Neuronal stem cell (in vitro differentiated cells): ENCODE measurements at regions not wholly inside any gene's neighbourhood (a gene's known extent, or its start where the extent isn't known, plus 50 kb on each side); places are given as distances from the start of the nearest gene placed in this dataset.

Experiments used
- DNase-seq: peaks from one replicate; pipeline ENCODE4 v3.0.0-alpha.2; 2013; ENCODE audit warnings: low spot score
- H2AFZ ChIP-seq: one replicate; pipeline ENCODE4 v1.6.1; 2013; ENCODE audit warnings: mild to moderate bottlenecking, low read length, inconsistent platforms
- H2AK5ac ChIP-seq: 2 replicates; pipeline ENCODE4 v1.6.1; 2013; ENCODE audit warnings: low read depth, mild to moderate bottlenecking, inconsistent platforms, low read length, moderate library complexity, mixed read lengths
- H2BK120ac ChIP-seq: 2 replicates; pipeline ENCODE4 v1.6.1; 2013; ENCODE audit warnings: low read depth, mild to moderate bottlenecking, inconsistent platforms, low read length, moderate library complexity, mixed read lengths
- H2BK12ac ChIP-seq: one replicate; pipeline ENCODE4 v1.6.1; 2013; ENCODE audit warnings: low read length, inconsistent platforms
- H2BK15ac ChIP-seq: 2 replicates; pipeline ENCODE4 v1.6.1; 2013; ENCODE audit warnings: mild to moderate bottlenecking, low read length, inconsistent platforms, mixed read lengths
- H2BK5ac ChIP-seq: one replicate; pipeline ENCODE4 v1.6.1; 2013; ENCODE audit warnings: inconsistent platforms, mild to moderate bottlenecking, low read length, moderate library complexity
- H3K14ac ChIP-seq: one replicate; pipeline ENCODE4 v1.6.1; 2013; ENCODE audit warnings: low read length, inconsistent platforms
- H3K18ac ChIP-seq: 2 replicates; pipeline ENCODE4 v1.6.1; 2013; ENCODE audit warnings: low read length, inconsistent platforms
- H3K23ac ChIP-seq: 2 replicates; pipeline ENCODE4 v1.6.1; 2013; ENCODE audit warnings: low read depth, mild to moderate bottlenecking, mixed read lengths, low read length, inconsistent platforms; ENCODE audit not compliant: poor library complexity
- H3K27ac ChIP-seq: replicated peaks from 3 replicates; pipeline ENCODE4 v1.5.1; 2013; ENCODE audit warnings: low read length, inconsistent platforms
- H3K27me3 ChIP-seq, 3 experiments: 2 replicates each; pipeline ENCODE4 v1.6.1; 2013; ENCODE audit warnings: low read length in 3 of 3, mild to moderate bottlenecking in 2 of 3, inconsistent platforms in 1 of 3, low read depth in 1 of 3, mixed read lengths in 1 of 3, moderate library complexity in 1 of 3; ENCODE audit not compliant: control insufficient read depth in 3 of 3, insufficient read depth in 3 of 3
- H3K36me3 ChIP-seq, 2 donors: replicated peaks in 1 of 2; 2 replicates each; pipeline ENCODE4 v1.6.1; 2013; ENCODE audit warnings: low read length in 2 of 2; ENCODE audit not compliant: control insufficient read depth in 2 of 2, insufficient read depth in 2 of 2
- H3K4ac ChIP-seq: 2 replicates; pipeline ENCODE4 v1.6.1; 2013; ENCODE audit warnings: inconsistent platforms, mild to moderate bottlenecking, low read length, moderate library complexity
- H3K4me1 ChIP-seq, 2 donors: 1 replicate in 1 of 2; 2 replicates in 1 of 2; pipeline ENCODE4 v1.6.1; 2013; ENCODE audit warnings: low read length in 2 of 2, low read depth in 1 of 2; ENCODE audit not compliant: control insufficient read depth in 2 of 2, insufficient read depth in 1 of 2
- H3K4me2 ChIP-seq: one replicate; pipeline ENCODE4 v1.6.1; 2013; ENCODE audit warnings: mild to moderate bottlenecking, low read length, inconsistent platforms; ENCODE audit not compliant: insufficient read depth, poor library complexity, severe bottlenecking
- H3K4me3 ChIP-seq, 2 donors: 2 replicates each; pipeline ENCODE4 v1.5.1; 2013; ENCODE audit warnings: low read length in 2 of 2, mild to moderate bottlenecking in 2 of 2, inconsistent platforms in 1 of 2, moderate library complexity in 1 of 2
- H3K79me1 ChIP-seq: one replicate; pipeline ENCODE4 v1.6.1; 2013; ENCODE audit warnings: low read depth, mild to moderate bottlenecking, inconsistent platforms, low read length, moderate library complexity
- H3K9ac ChIP-seq: one replicate; pipeline ENCODE4 v1.6.1; 2013; ENCODE audit warnings: mild to moderate bottlenecking, low read depth, low read length, inconsistent platforms; ENCODE audit not compliant: poor library complexity
- H3K9me3 ChIP-seq, 2 donors: replicated peaks in 1 of 2; 2 replicates each; pipeline versions ENCODE3 to v1.6.1; 2013; ENCODE audit warnings: low read length in 2 of 2, mild to moderate bottlenecking in 2 of 2, inconsistent platforms in 1 of 2, low read depth in 1 of 2, mixed read lengths in 1 of 2, moderate library complexity in 1 of 2; ENCODE audit not compliant: control insufficient read depth in 2 of 2, insufficient read depth in 1 of 2
- H4K8ac ChIP-seq: one replicate; pipeline ENCODE4 v1.6.1; 2013; ENCODE audit warnings: low read depth, mild to moderate bottlenecking, inconsistent platforms, low read length, moderate library complexity
- H4K91ac ChIP-seq: one replicate; pipeline ENCODE4 v1.6.1; 2013; ENCODE audit warnings: low read length, low read depth, mild to moderate bottlenecking, inconsistent platforms; ENCODE audit not compliant: poor library complexity
- WGBS, 2 donors: extraction: QIAGEN DNeasy Blood & Tissue Kit; methylation state at CpG; one replicate each; pipeline ENCODE4 v1.1.7; 2013; ENCODE audit warnings: missing lambda C conversion rate in 2 of 2, mixed read lengths in 1 of 2; ENCODE audit not compliant: insufficient read length in 2 of 2, insufficient replicate concordance in 1 of 2; ENCODE audit errors: extremely low coverage in 2 of 2; 5-methylcytosine and 5-hydroxymethylcytosine counted together

DNA sequence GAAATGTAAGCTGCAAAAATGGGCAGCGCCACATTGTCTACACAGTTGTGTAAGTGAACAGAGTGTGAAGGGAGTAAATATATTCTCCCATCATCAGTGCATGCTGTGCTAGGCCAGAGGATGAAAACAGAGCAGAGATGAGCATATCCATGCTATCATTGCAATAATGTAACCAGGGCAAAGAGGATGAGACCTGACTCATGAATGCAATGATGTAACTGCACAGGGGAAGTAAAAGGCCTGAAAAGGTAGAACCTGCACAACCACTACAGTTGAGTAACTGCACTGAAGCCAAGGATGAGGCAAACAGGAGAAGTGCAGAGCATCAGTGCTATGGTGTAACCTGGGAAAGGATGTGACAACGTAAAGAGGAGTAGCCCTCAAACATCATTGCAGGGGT lies 220.4 kb upstream of the FAM47C start:
- H3K9me3 ChIP-seq, result no peaks in the 10 kb centered on the region
- no peaks in the 10 kb centered on the region for H3K36me3 ChIP-seq
- no peak overlapping the region for H2AFZ ChIP-seq
- H2BK12ac ChIP-seq, result no peak overlapping the region
- H3K4ac ChIP-seq, result no peak overlapping the region
- no CpG with 5 or more reads among the region's 2 CpGs for WGBS, 2 donors
- H3K79me1 ChIP-seq, result no peaks in the 10 kb centered on the region
- H2BK120ac ChIP-seq, result no peak overlapping the region
- H4K91ac ChIP-seq, result no peak overlapping the region
- H3K27ac ChIP-seq, result no peak overlapping the region
- no peaks in the 10 kb centered on the region for H3K4me1 ChIP-seq
- H3K4me3 ChIP-seq, result no peak overlapping the region
- H2AK5ac ChIP-seq, result no peak overlapping the region
- no peak overlapping the region for H3K14ac ChIP-seq
- H3K9ac ChIP-seq, result no peak overlapping the region
- H2BK5ac ChIP-seq, result no peak overlapping the region
- no peak overlapping the region for H3K18ac ChIP-seq
- H2BK15ac ChIP-seq, result no peak overlapping the region
- no peak overlapping the region for H3K23ac ChIP-seq
- H4K8ac ChIP-seq, result no peak overlapping the region
- no peak overlapping the region for H3K4me2 ChIP-seq
- DNase-seq, result no peak
- H3K27me3 ChIP-seq, result no peaks in the 10 kb centered on the region

- Histone ChIP-seq H4K91ac (no peak overlapping the region), H3K27me3 (no peaks in the 10 kb centered on the region), H2BK5ac (no peak overlapping the region), H2BK120ac (no peak overlapping the region), H2BK15ac (no peak overlapping the region), H2BK12ac (no peak overlapping the region), H3K23ac (no peak overlapping the region), H3K4me2 (no peak overlapping the region), H2AK5ac (no peak overlapping the region), H3K4ac (no peak overlapping the region), H3K14ac (no peak overlapping the region), H3K79me1 (no peaks in the 10 kb centered on the region), H3K4me1 (no peaks in the 10 kb centered on the region), H2AFZ (no peak overlapping the region), H3K9me3 (no peaks in the 10 kb centered on the region), H4K8ac (no peak overlapping the region), H3K4me3 (no peak overlapping the region), H3K9ac (no peak overlapping the region), H3K18ac (no peak overlapping the region), H3K27ac (no peak overlapping the region), H3K36me3 (no peaks in the 10 kb centered on the region)
- WGBS, 2 donors, result no CpG with 5 or more reads among the region's 4 CpGs
- DNase-seq, result no peak
These were observed 205.0 kb upstream of the FAM47C start for GRCh38 chrX:36803151-36803550.

- DNase-seq, result no peak
- Histone ChIP-seq H3K27me3 (no peaks in the 10 kb centered on the region), H2AK5ac (no peak overlapping the region), H3K9ac (no peak overlapping the region), H2BK15ac (no peak overlapping the region), H3K79me1 (no peaks in the 10 kb centered on the region), H4K91ac (no peak overlapping the region), H3K18ac (no peak overlapping the region), H3K4me1 (no peaks in the 10 kb centered on the region), H4K8ac (no peak overlapping the region), H3K4me2 (no peak overlapping the region), H3K36me3 (no peaks in the 10 kb centered on the region), H2BK5ac (no peak overlapping the region), H3K4me3 (no peak overlapping the region), H2BK120ac (no peak overlapping the region), H3K14ac (no peak overlapping the region), H2BK12ac (no peak overlapping the region), H3K9me3 (no peaks in the 10 kb centered on the region), H3K27ac (no peak overlapping the region), H2AFZ (no peak overlapping the region), H3K4ac (no peak overlapping the region), H3K23ac (no peak overlapping the region)
- WGBS, 2 donors, result no CpG with 5 or more reads among the region's 6 CpGs
These were observed 204.1 kb upstream of the FAM47C start for GRCh38 chrX:36804066-36804465.

- no peak overlapping the region for H3K9ac ChIP-seq
- no peak overlapping the region for H3K23ac ChIP-seq
- no CpG with 5 or more reads among the region's 3 CpGs for WGBS, 2 donors
- no peak overlapping the region for H2BK120ac ChIP-seq
- no peak overlapping the region for H3K4me2 ChIP-seq
- H3K4me1 ChIP-seq, result no peaks in the 10 kb centered on the region
- no peak overlapping the region for H3K27ac ChIP-seq
- H4K91ac ChIP-seq, result no peak overlapping the region
- no peak overlapping the region for H2BK12ac ChIP-seq
- H3K4me3 ChIP-seq, result no peak overlapping the region
- H3K14ac ChIP-seq, result no peak overlapping the region
- H2BK5ac ChIP-seq, result no peak overlapping the region
- H3K9me3 ChIP-seq, result no peaks in the 10 kb centered on the region
- no peak overlapping the region for H2BK15ac ChIP-seq
- H3K18ac ChIP-seq, result no peak overlapping the region
- H2AFZ ChIP-seq, result no peak overlapping the region
- no peaks in the 10 kb centered on the region for H3K36me3 ChIP-seq
- DNase-seq, result no peak
- H3K4ac ChIP-seq, result no peak overlapping the region
- no peak overlapping the region for H4K8ac ChIP-seq
- H3K27me3 ChIP-seq, result no peaks in the 10 kb centered on the region
- H3K79me1 ChIP-seq, result no peaks in the 10 kb centered on the region
- no peak overlapping the region for H2AK5ac ChIP-seq
These were observed 163.3 kb upstream of the FAM47C start for GRCh38 chrX:36844857-36845256.
